Left lobe of liver (tissue), 2 donors: ENCODE measurements at regions not wholly inside any gene's neighbourhood (a gene's known extent, or its start where the extent isn't known, plus 50 kb on each side); places are given as distances from the start of the nearest gene placed in this dataset.
"Not testable (repeated sequence)": the region's sequence is repeated elsewhere in the genome, so short reads cannot be mapped to it uniquely, and the experiment has no call there.

Experiments used
- ATAC-seq: fragments of 200-7000 bp; cut with Tn5 transposase; one replicate; pipeline ENCODE4 v1.9.1; 2020; ENCODE audit warnings: mild to moderate bottlenecking, moderate library complexity
- DNase-seq: peaks from one replicate; pipeline ENCODE4 v3.0.0-alpha.2; 2020; ENCODE audit warnings: low spot score
- donor health status: DM: no; HTN: no; CAD: no; lungs with moderate emphysema.
- donor health status: DM: no; HTN: yes; CAD: no.

DNA sequence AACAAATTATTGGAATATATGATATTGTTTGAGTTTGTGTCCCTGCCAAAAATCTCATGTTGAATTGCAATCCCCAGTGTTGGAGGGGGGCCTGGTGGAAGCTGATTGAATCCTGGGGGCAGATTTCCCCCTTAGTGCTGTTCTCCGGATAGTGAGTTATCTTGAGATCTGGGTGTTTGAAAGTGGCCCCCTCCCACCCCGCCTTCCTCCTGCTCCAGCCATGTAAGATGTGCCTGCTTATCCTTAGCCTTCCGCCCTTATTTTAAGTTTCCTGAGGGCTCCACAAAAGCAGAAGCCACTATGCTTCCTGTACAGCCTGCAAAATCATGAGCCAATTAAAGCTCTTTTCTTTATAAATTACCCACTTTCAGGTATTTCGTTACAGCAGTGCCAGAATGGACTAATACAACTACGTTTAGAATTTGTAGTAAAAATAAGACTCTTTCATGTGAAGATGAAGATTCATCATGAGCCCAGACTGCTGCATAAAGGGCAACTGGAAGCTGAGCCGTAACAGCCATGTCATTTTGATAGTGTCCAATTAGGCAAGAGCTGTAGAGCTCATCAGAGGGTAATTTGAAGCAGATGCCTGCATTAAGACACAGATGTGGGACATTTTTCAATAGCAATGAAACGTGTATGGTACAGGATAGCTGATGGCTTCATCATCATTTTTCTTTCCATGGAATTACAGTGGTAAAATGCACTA is 1007.2 kb downstream of the REEP3 start:
- no peak for DNase-seq
- no peak for ATAC-seq

DNA sequence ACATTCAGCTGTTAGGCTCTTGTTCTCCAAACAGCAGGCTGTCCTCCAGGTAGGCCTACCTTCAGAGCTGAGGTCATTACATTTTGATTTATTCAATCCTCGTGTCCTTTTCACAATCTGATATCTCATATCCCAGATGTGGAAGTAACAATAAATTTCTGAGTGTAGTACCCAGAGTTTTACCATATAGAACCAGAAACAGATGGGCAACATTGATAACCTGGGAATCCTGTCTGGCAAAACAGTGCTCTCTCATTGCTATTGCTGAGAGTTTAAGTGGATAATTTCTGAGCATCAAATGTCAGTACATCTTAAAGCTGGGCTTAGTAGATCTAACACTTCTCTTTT is 1007.8 kb downstream of the REEP3 start:
- ATAC-seq (no peak), DNase-seq (no peak)

DNA sequence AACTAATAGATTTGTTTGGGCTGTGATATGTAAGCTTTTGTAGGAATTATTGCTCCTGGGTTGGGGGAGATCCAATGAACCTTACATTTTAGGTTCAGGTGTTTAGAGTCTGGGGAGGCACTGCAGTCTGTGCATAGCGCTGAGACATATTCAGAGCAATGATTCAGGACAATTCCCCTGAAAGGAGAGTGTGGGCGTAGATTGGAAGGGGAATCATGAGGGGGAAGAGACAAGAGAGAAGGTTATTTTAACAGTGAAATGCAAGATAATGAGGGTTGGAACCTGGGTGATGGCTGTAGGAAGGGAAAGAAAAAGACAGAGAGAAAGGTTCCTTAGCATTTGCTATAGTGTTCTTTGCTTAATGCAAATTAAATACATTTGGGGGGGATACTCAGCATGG is 1013.4 kb downstream of the REEP3 start:
- DNase-seq (no peak), ATAC-seq (no peak)

DNA sequence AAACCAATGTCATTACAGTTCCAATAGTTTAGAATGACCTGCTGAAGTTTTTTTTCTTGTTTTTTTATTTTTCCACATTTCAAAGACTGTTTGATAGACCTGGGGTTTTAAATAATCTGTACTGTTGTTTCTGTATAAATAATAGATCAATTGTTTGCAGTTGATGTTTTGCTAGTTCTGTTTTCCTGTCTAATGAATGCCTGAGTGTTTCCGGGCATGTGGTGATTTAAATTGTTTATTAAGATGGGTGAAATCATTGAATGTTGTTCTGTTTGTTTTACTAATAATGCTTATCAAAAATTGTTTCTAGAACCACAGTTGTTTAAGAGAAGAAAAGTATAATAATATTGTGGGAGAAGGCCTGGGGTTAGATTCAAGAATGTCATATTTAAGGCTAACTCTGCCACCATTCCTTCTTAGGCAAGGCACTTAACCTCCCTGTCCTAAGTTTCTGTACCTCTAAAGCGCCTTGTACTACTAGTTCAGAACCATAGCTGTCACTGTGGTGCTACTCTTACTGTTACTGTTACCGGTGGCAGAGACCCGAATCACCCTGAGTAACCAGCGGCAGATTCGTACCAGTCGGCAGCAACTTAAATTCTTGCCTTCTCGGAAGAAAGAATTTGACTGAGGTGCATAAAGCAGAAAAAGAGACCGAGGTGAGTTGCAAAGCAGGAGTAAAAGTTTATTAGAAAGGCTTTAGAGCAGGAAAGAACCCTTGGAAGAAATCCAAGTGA is 1014.1 kb downstream of the REEP3 start:
- ATAC-seq (no peak), DNase-seq (no peak)

DNA sequence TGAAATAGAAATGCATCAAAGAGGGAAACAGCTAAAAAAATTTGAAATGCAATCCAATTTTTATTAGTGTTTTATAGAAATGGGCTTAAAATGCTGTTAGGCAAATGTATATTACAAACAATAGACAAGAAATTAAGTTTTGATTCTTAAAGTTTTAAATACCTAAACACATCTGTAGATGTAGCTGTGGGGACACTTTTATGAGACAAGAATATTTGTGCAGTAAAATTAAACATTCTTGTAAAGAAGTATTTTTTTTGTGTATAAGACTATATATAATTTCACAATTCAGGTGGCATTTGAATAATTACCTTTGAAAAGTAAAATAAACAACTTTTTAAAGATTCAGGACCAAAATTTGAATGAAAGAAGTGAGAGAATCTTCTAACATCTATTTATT is 1015.9 kb downstream of the REEP3 start:
- DNase-seq (no peak), ATAC-seq (no peak)

DNA sequence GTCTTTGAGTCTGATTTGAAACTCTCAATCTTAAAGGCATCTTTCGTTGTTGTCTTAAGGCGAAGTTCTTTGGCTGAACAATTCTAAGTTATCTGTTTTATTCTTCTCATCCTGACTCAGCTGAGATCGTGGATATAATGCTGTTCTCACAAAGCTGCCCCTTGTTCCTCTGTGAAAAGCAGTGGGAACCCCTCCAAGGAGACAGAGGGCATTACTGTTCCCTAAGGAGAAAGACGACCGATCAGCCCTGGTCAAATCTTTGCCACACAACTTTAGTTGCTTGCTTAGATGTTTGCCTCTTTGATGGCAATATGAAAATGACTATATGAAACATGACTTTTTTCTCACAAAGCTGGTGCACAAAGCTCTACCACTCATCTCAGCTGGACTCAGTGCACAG is 1016.7 kb downstream of the REEP3 start:
- DNase-seq: no peak
- no peak for ATAC-seq

DNA sequence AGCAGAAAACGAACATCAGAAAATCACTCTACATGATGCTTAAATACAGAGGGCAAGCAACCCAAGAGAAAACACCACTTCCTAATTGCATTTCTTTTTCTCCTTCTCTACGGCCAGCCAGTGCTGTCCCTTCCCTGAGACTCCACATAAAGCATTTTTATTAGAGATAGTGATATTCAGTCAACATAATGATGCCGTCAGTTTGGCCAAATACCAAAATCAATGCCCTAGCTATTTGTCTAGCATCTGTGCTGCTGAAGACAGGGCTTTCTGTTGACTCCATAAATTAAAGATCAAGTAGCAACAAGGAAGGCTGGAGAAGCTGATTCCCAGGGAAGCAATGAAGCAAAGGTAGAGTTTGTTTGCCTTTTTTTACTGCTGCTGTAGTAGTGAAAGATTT is 1024.9 kb downstream of the REEP3 start:
- no peak for DNase-seq

DNA sequence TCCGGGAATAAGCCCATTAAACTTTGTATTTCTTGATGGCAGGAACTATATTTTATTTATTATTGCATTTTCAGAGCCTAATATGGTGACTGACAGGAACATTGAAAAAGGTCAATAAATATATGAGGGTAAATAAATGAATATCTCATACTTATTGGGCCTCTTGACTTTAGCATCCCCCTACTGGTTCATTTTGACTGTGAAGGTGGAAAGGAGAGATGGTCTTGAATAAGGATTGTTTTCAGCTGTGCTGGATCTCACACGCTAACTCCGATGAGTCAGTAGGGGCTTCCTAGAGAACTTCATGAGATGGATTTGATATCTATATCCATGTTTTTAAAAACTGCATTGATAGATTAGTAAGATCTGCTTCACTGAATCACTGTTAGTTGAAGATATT is 1026.0 kb downstream of the REEP3 start:
- no peak for DNase-seq
- no peak for ATAC-seq

More for the DNA sequence above, 1024.9 kb downstream of the REEP3 start:
- ATAC-seq: no peak

DNA sequence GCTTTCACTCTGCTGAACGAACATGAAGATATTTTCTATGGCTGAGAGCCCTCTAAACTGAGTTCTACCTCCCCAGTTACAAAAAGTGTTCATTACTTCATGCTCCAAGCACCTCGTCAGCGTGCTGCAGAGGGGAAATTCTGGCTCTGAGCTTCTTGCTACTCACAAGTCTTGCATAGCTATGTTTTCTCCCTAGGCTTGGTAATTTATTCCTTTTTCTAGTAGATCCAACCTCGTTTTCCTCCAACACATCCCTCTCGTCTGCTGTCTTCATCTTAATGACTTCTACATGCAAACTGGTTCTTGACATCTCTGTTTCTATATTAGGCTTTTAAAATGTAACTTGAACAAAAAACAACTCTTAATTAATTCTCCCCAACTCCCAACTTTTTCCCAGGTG is 1034.5 kb downstream of the REEP3 start:
- no peak for ATAC-seq
- DNase-seq: no peak

DNA sequence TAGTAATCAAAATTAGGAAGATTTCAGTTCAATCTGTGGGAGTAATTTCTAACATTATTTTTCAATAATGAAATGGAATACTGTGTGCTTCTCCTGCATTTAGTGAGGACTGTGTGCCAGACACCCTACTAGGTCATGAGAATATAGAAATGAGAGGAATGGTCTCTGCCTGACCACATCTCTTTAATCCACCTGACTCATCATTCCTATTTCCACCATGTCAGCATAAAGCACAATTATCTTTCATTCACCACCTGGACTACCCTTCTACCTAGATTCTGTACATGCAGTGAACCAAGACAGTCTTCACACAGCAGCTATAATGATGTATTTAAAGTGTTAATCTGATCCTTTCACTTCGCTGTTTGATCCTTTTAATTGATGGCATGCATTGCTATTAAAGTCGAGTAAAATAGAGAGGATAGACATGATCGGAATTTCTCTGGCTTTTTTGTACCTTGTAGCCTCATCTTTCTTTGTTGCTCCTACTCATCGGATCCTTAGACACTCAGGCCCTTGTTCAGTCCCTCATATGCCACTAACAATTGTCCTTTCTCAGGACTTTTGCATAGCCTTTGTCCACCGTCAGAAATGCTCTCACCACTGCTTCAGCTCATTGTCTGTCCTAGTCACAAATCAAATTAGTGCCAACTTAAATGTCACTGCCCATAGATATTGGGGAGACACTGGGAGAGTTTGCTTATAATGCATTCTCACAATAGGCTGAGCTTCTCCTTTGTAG is 1037.1 kb downstream of the REEP3 start:
- DNase-seq: no peak
- ATAC-seq: no peak

DNA sequence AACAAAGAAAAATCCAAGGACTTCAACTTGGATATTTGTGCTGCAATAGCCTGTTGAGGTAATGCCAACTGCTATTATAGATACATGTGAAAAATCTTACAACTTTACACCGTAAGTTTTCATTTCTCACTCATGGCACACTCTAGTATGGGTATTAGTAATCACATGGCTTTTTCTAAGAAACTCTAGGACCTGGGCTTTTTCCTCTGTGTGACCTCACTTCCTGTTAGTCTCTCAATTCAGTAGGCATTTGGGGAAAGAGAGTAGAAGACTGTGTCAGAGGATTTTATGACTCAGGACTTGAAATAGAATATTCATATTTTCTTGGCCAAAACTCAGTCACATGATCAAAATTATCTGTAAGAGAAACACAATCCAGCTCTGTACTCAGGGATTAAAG is 1049.9 kb downstream of the REEP3 start:
- no peak for ATAC-seq
- DNase-seq: no peak

DNA sequence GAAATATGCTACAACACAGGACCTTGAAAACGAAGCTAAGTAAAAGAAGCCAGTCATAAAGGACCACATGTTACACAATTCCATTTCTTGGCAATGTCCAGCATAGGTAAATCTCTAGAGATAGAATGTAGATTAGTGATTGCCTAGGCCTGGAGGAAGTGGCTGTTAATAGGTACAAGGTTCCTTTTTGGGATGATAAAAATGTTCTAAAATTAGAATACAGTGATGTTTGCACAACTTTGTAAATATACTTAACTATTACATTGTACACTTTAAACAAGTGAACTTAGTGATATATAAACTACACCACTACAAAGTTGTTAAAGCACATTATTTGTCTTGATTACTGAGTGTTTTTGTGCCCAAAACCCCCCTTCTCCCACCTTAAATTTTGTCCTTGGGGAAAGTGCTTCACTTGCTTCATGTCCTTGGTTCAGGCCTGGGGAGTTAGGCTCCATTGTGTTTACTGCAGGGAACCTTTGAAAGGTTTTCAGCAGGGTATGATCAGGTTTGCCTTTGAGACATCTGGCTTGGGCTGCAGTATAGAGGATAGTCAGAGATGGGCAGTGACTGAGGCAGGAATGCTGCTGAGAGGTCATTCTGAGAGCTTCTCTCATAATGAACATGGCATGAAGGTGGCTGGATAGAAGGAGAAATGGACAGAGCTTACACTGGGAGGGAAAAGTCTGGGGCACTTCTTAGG is 1052.6 kb downstream of the REEP3 start:
- no peak for DNase-seq
- peak; percentile 83 for ATAC-seq

DNA sequence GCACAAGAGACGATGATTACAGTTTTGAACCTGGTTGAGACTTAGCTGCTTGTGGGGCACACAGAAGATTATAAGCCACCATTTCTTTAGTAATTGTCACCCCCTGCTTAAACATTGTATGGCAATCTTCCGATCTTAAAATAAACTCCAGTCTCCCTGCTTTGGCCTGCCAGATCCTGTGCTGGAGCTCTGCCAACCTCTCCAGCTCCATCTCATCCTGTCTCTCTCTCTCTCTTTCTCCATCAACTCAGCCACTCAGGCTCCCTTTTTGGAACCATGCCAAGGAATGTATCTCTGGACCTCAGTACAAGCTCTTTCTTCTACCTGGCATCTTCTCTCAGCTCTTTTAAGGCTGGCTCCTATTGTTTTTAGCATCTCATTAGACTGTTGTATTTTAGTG is 1053.2 kb downstream of the REEP3 start:
- no peak for DNase-seq
- ATAC-seq: peak; percentile 54

DNA sequence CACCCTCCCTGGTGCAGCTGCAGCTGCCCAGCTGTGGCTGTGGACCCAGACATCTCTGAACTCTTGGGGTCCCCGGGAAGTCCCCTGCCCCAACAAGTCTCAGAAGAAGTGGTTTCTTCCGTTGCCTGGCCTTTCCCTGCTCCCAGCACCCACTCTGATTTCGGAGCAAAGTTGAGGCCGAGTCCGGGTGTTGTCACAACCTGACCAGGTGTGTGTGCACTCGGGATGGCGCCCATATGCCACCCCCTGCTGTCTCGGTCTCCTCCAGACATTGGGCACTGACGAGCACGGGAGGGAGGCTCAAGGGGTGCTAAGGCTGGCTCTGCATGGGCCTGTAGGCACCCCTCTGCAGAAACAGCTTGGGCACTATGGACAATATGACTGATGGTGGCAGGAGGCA is 1055.3 kb downstream of the REEP3 start:
- no peak for DNase-seq
- no peak for ATAC-seq

DNA sequence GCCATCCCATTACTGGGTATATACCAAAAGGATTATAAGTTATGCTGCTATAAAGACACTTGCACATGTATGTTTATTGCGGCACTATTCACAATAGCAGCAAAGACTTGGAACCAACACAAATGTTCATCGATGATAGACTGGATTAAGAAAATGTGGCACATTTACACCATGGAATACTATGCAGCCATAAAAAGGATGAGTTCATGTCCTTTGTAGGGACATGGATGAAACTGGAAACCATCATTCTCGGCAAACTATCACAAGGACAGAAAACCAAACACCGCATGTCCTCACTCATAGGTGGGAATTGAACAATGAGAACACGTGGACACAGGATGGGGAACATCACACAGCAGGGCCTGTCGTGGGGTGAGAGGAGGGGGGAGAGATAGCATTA is 1057.6 kb downstream of the REEP3 start:
- not testable (repeated sequence) for ATAC-seq, DNase-seq

DNA sequence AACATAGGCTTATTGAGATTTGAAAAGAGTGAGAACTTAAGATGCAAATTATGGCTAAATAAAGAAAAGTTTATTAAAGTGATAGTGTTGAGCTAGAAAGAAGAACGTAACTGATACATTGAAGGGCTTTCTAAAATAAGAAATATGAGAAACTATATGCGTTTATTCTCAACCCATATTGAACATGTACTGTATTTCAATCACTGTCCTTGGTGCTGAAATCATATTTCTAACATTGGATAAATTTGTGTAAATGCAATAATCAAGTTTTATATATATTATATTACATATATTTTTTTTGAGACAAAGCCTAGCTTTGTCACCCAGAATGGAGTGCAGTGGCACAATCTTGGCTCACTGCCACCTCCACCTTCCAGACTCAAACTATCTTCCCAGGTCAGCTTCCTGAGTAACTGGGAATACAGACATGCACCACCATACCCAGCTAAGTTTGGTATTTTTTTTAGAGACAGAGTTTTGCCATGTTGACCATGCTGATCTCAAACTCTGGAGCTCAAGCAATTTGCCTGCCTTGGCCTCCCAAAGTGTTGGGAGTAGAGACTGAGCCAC is 1065.8 kb downstream of the REEP3 start:
- DNase-seq: no peak
- ATAC-seq: no peak

DNA sequence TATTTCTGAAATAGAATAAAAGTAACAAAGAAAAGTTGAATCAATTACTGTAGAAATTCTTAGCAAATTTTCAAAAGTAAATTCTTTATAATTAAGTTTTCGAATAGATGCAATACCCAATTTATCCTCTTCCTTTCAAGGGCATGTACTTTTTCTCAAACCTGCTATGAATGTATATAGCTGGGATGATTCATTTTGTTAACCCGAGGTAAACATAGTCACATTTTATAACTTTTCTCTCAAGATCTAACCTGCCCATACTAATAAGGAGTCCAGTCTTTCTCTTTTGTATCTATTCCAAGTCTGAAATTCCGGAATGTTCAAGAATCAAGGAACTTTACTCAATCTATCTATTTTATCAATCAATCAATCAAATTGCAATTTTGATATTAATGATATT is 1072.9 kb downstream of the REEP3 start:
- no peak for DNase-seq
- ATAC-seq: no peak

DNA sequence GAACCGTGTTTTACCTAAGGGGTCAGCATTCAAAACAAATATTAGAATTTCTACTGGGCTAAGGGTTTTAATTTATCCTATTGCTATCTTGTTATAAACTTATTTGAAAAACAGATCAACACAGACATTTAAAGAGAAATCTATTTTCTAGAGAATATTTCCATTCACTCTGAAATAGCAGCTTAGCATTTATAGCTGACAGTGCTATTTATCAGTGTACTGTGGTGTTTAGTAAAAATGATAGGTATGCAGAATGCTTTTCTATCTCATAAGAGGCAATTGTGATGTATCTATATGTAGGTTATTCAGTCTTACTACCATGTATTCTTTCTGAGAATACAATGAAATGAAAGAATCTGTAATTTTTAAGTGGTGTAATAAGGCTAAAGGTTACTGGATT is 1077.4 kb downstream of the REEP3 start:
- DNase-seq (no peak), ATAC-seq (no peak)

DNA sequence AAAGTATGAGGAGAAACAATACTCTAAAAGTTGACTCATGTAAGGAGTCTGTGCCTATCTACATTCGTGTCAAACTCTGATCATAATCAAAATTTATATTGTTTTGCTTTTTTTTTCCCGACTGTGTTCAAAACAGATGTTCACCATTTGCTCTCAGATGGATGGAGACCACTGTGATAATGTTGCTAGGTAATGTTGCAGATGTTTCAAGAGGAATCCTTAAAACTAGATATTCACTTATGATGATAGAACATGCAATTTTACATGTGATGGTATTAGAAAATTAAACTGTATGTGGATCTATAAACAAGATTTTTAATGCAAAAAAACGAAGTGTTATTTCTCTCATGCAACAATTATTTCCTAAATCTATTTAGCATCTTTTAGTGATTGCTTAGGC is 1080.1 kb downstream of the REEP3 start:
- ATAC-seq: no peak
- no peak for DNase-seq

DNA sequence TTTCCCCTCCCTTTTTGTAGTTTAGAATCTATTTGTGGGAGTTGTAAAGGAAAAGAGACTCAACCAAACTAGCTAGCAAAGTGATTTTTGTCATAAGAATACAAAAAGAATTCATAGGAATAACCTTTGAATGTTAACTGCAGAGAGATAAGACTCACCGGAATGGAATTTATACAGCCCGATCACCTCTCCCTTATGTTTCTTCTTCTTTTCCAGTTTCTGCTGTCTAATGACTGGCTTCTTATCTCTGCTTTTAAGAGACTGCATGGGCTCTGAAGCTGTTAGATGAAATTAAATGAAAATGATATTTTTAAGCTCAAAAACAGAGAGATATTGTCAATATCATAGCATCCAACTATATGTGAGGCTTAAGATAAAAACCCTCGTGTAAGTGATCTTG is 1095.9 kb downstream of the REEP3 start:
- no peak for DNase-seq
- no peak for ATAC-seq

DNA sequence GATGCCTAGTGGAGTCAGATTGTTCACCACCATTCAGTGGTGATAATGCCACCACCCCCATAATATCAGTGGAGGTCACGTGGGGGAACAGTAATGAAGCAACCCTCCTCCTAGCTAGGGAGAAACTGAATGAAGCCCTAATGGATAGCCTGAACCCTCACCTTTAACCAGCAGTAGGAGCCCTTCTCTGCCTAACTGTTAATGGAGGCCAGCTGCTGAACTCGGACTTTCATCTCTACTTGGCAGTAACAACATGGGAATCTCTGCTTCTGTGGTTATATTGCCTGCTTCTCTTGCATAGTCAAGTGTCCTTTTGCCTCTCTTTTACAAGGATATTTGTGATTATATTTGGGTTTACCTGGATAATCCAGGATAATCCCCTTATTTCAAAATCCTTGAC is 1097.9 kb downstream of the REEP3 start:
- no peak for ATAC-seq
- DNase-seq: no peak
